ENCODE measurements at regions not wholly inside any gene's neighbourhood (a gene's known extent, or its start where the extent isn't known, plus 50 kb on each side); places are given as distances from the start of the nearest gene placed in this dataset.

- TF ChIP-seq GATA3 (IDR thresholded peaks at IDR 0.05; ENCODE audit: low read depth, low read length) (no peak), GATA2 (IDR thresholded peaks at IDR 0.05; ENCODE audit: low read depth, low read length) (no peak)
These were observed 114.8 kb downstream of the TMX1 start for GRCh38 chr14:51354846-51355245.

All from SH-SY5Y (cell line).